LNCAP (cell line): ENCODE measurements at regions not wholly inside any gene's neighbourhood (a gene's known extent, or its start where the extent isn't known, plus 50 kb on each side); places are given as distances from the start of the nearest gene placed in this dataset.

Source experiments
- TF ChIP-seq, protein P1 (sequence below): fragments of 450-650 bp; IDR thresholded peaks from 2 replicates; pipeline ENCODE4 v1.5.1; 2017; ENCODE audit warnings: mild to moderate bottlenecking

DNA sequence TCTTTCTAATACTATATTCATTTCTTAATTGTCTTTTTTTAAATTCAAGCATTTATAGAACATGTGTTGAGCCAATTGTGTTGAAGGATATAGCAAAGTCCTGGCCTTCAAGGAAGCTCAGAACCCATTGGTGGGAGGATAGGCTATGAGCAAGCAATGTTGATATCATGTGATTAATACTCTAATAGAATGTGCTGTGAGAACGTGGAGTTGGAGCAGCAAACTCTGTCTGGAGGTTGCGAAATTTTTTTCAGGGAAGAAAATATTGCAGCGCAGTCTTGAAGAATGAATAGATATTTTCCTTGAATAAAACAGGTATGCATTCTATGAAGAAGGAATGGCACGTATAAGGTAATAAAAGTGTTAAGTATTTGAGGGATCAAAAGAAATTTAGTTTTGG, 229.2 kb upstream of the KCNK2 start:
- TF ChIP-seq, protein P1, sequence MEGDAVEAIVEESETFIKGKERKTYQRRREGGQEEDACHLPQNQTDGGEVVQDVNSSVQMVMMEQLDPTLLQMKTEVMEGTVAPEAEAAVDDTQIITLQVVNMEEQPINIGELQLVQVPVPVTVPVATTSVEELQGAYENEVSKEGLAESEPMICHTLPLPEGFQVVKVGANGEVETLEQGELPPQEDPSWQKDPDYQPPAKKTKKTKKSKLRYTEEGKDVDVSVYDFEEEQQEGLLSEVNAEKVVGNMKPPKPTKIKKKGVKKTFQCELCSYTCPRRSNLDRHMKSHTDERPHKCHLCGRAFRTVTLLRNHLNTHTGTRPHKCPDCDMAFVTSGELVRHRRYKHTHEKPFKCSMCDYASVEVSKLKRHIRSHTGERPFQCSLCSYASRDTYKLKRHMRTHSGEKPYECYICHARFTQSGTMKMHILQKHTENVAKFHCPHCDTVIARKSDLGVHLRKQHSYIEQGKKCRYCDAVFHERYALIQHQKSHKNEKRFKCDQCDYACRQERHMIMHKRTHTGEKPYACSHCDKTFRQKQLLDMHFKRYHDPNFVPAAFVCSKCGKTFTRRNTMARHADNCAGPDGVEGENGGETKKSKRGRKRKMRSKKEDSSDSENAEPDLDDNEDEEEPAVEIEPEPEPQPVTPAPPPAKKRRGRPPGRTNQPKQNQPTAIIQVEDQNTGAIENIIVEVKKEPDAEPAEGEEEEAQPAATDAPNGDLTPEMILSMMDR: no peak

DNA sequence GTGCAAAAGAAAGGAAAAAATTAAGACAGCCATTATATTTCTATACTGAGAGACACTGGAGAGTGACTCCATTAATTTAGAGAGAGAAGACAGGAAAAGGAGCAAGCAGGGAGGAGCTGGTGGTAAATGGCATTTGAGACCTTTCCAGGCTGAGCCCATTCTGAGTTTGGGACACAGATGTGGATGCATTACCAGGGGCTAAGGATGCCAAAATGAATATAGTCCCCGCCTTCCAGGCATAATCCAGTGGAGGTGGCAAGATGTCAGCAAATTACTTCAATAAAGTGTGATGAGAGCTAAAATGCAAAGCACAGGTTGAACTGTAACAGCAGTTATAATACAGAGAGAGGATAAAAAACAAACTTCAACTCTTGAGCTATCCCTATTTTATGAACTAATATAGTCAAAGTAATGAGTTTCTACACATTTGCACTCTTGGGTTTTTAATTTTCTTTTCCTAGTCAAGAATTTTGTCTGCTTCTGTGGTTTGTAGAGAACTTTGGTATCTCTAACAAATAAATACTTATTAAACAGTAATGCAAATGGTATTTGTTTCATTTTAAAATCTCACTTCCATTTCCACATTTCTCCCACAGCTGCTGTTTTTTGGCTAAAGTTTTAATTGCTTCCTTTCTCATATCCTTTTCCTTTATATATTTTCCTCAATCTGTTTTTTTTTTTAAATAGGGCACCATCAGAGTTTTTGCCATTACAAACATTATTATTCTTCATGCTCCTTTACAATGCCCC, 228.2 kb upstream of the KCNK2 start:
- TF ChIP-seq, protein P1: no peak

DNA sequence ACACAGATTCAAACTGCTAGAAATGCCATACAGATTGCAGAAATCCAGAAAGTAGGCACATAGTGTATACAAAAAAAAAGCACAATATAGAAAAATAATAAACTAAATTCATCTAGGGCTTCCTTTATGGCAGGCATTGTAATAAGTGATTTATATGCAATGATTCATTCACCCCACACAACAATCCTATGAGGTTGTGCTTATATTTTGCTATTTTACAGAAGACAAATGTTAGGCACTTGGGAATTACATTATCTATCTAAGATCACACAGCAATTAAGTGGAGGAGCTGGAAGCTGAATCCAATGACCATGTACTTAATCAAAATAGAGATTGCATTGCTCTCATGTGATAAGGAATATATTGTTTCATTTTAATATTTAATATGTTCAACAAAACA, 225.7 kb upstream of the KCNK2 start:
- TF ChIP-seq, protein P1: no peak

DNA sequence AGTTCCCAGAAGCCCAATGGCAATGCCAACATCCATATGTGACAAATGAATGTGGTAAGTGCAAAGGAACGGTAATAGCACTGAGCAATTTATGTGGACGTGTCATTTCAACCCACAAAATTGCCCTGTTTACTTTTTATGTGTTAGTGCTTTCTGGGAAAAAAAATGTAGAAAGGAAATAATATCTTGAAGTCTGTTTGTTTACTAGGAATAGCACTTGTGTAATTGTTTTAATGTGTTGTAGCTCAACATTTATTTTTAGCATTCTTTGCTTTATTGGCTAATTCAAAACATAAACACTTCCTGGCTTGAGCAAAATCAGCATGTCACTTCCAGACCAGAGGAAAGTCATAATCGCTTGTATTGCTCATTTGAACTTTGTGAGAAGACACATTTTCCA, 224.8 kb upstream of the KCNK2 start:
- TF ChIP-seq, protein P1: no peak

DNA sequence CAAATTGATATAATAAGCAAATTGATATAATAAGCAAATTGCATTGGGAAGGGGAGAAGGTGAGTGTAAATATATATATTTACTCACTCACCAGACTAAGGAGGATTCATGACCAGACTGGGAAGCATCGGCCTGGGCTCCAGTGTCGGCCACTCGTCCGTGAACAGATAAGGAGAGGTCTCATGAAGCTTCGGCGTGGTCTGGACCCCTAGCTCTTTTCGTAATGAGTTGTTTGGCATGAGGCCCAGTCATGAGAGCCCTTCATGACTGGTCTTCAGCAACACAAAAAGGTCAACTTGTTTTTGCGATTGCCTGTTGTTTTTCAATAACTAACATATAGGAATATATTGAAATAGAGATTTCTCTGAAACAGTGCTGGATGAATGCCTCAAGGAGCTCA, 222.9 kb upstream of the KCNK2 start:
- TF ChIP-seq, protein P1: no peak

DNA sequence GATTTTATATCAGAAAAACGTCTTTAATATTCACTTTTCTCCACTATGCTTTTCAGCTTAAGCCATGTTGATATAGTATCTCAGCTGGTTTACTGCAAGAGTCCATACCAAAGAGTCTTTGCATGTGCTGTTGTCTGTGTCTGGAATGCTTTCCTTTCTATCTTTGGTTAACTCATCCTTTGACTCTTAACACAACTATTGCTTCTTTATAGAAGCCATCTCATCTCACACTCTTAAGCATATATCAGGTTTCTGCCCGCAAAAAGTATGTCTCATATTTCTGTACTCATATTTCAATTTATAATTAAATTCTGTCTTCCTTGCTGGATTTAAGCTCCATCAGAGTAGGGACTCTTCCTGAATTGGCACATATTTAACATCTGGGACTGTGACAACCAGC, 220.9 kb upstream of the KCNK2 start:
- TF ChIP-seq, protein P1: no peak

DNA sequence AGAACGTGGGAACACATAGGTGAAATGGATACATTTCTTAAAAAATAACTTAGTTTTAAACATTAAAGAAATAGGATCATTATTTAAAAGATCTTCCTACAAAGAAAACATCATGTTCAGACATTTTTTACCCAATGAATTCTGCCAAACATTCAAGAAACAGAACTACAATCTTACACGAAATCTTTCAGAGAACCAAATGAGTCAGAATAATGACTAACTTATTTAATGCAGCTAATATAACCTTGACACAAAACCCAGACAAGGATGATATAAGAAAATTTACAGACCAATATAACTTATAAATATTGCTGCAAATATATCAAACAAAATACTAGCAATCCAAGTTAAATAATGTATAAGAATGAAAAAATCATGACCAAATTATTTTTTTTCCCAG, 220.1 kb upstream of the KCNK2 start:
- TF ChIP-seq, protein P1: no peak
